B cell (primary cell): ENCODE measurements at regions not wholly inside any gene's neighbourhood (a gene's known extent, or its start where the extent isn't known, plus 50 kb on each side); places are given as distances from the start of the nearest gene placed in this dataset.

ENCODE experiments used
- ATAC-seq: fragments of 200-7000 bp; cut with Tn5 transposase; one replicate; pipeline ENCODE4 v1.10.0; 2021; ENCODE audit warnings: low read depth, mild to moderate bottlenecking, moderate number of reproducible peaks, moderate library complexity
- CTCF ChIA-PET: fragments of 350-600 bp; sonication (Branson Sonifier 250); formaldehyde crosslinking; loops from one replicate; lab custom pipeline; 2021; ENCODE audit warnings: antibody characterized with exemption, inconsistent platforms; lab: Charles Lee
- POLR2A ChIA-PET: fragments of 350-600 bp; sonication (Branson Sonifier 250); formaldehyde crosslinking; loops from one replicate; lab custom pipeline; 2021; ENCODE audit warnings: antibody characterized with exemption; lab: Charles Lee
- DNase-seq: peaks from one replicate; pipeline ENCODE4 v3.0.0; 2013
- H2AFZ ChIP-seq: 2 replicates; pipeline ENCODE4 v1.6.1; 2012; ENCODE audit warnings: mild to moderate bottlenecking, low read depth, low read length; ENCODE audit not compliant: insufficient read depth, poor library complexity, severe bottlenecking
- H3K27ac ChIP-seq, 2 donors: 1 replicate in 1 of 2; 2 replicates in 1 of 2; pipeline ENCODE4 v1.5.1; 2012 to 2013; ENCODE audit warnings: low read length in 2 of 2, mild to moderate bottlenecking in 2 of 2, moderate library complexity in 1 of 2
- H3K27me3 ChIP-seq, 4 experiments: fragments of 200-600 bp in 1 of 4; sonication (generic) in 1 of 4; replicated peaks in 1 of 4; 1 replicate in 2 of 4; 2 replicates in 2 of 4; pipeline versions ENCODE4 v1.6.1 to v1.7.0; 2013 to 2016; ENCODE audit warnings: low read length in 3 of 4, mild to moderate bottlenecking in 2 of 4, mixed read lengths in 1 of 4, moderate library complexity in 1 of 4; ENCODE audit not compliant: insufficient read depth in 4 of 4, control insufficient read depth in 3 of 4; ENCODE audit errors: control extremely low read depth in 1 of 4
- H3K36me3 ChIP-seq, 2 experiments: replicated peaks in 1 of 2; 1 replicate in 1 of 2; 2 replicates in 1 of 2; pipeline versions ENCODE4 v1.6.1 to v1.7.1; 2013; ENCODE audit warnings: low read length in 1 of 2; ENCODE audit not compliant: insufficient read depth in 2 of 2, control insufficient read depth in 1 of 2; ENCODE audit errors: control extremely low read depth in 1 of 2, extremely low read depth in 1 of 2
- H3K4me1 ChIP-seq, 2 donors: fragments of 200-600 bp in 1 of 2; sonication (generic) in 1 of 2; 1 replicate in 1 of 2; 2 replicates in 1 of 2; pipeline versions ENCODE4 v1.5.1 to v1.6.1; 2013 to 2017; ENCODE audit warnings: low read length in 2 of 2; ENCODE audit not compliant: control insufficient read depth in 2 of 2, insufficient read depth in 2 of 2
- H3K4me2 ChIP-seq: replicated peaks from 2 replicates; pipeline ENCODE3; 2012; ENCODE audit warnings: mild to moderate bottlenecking, low read depth, low read length; ENCODE audit not compliant: poor library complexity, severe bottlenecking
- H3K4me3 ChIP-seq, 5 experiments: fragments of 200-600 bp in 1 of 5; sonication (generic) in 1 of 5; 1 replicate in 3 of 5; 2 replicates in 2 of 5; pipeline versions ENCODE4 v1.5.1 to v1.7.0; 2011 to 2016; ENCODE audit warnings: low read length in 4 of 5, mild to moderate bottlenecking in 4 of 5, low read depth in 2 of 5, control low read depth in 1 of 5, moderate library complexity in 1 of 5; ENCODE audit not compliant: insufficient read depth in 1 of 5; ENCODE audit errors: control extremely low read depth in 1 of 5, extremely low read depth in 1 of 5
- H3K79me2 ChIP-seq: fragments of 200-600 bp; sonication (generic); one replicate; pipeline ENCODE4 v1.6.0; 2016; ENCODE audit warnings: low read length; ENCODE audit not compliant: control insufficient read depth, insufficient read depth
- H3K9ac ChIP-seq: fragments of 200-600 bp; sonication (generic); 2 replicates; pipeline ENCODE4 v1.6.1; 2017; ENCODE audit warnings: mild to moderate bottlenecking, low read length, moderate library complexity
- H3K9me3 ChIP-seq, 3 donors: one replicate each; pipeline versions ENCODE4 v1.6.1 to v1.7.1; 2013; ENCODE audit warnings: low read length in 2 of 3; ENCODE audit not compliant: control insufficient read depth in 2 of 3, insufficient read depth in 1 of 3; ENCODE audit errors: control extremely low read depth in 1 of 3
- H4K20me1 ChIP-seq: 2 replicates; pipeline ENCODE4 v1.6.0; 2012; ENCODE audit warnings: mild to moderate bottlenecking, low read length; ENCODE audit not compliant: insufficient read depth, control insufficient read depth, poor library complexity, severe bottlenecking
- H3K27ac Mint-ChIP-seq: one replicate; pipeline ENCODE4 v1.8.0; 2021; ENCODE audit warnings: mixed read lengths
- H3K27me3 Mint-ChIP-seq: one replicate; pipeline ENCODE4 v1.8.0; 2021; ENCODE audit warnings: mixed read lengths
- H3K4me1 Mint-ChIP-seq: one replicate; pipeline ENCODE4 v1.8.0; 2021; ENCODE audit warnings: mixed read lengths
- H3K4me3 Mint-ChIP-seq: one replicate; pipeline ENCODE4 v1.8.0; 2021; ENCODE audit warnings: mixed read lengths
- H3K9me3 Mint-ChIP-seq: one replicate; pipeline ENCODE4 v1.8.0; 2022; ENCODE audit warnings: mixed read lengths; ENCODE audit not compliant: insufficient read depth
- EZH2 ChIP-seq: IDR thresholded peaks from 2 replicates; pipeline ENCODE4 v1.6.1; 2012; ENCODE audit warnings: borderline replicate concordance, low read depth, mild to moderate bottlenecking, moderate library complexity, low read length; ENCODE audit not compliant: insufficient read depth, poor library complexity, severe bottlenecking
- WGBS: methylation state at CpG from one replicate; pipeline ENCODE4 v1.1.5; 2013; ENCODE audit warnings: missing lambda C conversion rate; ENCODE audit not compliant: insufficient coverage; 5-methylcytosine and 5-hydroxymethylcytosine counted together
- intact Hi-C: fragments of 100-400 bp; cut with micrococcal nuclease; formaldehyde crosslinking; loops from one replicate; pipeline ENCODE4 v1.10.0; 2022
- TF ChIP-seq, protein P1 (sequence below): fragments of 200-600 bp; IDR thresholded peaks from one replicate; pipeline ENCODE4 v1.8.0; 2022; ENCODE audit warnings: antibody characterized with exemption, mild to moderate bottlenecking

DNA sequence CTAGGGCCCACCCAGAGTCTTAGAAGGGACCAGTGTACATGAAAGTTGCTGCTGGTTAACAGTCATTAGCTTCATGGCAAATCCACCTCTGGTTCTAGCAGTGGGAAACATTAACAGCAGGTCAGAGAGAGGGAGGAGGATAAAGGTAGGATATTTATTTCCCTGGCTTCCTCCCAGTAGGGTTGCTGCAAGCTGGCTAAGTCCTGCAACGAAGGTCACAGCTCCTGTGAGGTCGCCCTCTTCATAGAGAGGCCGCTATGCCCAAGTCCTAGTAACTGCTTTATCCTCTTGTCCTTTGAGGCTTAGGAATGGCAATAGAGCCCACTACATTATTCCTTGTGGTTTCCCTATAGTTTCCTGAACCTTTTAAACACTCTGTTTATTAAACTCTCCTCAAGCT, 84.0 kb upstream of the ACSL3 start:
- no peaks in the 10 kb centered on the region for H4K20me1 ChIP-seq
- H3K79me2 ChIP-seq: no peaks in the 10 kb centered on the region
- Mint-ChIP-seq H3K9me3 (no peaks in the 10 kb centered on the region), H3K27ac (no peak overlapping the region), H3K27me3 (peaks cover 26% of the 10 kb centered on the region), H3K4me1 (no peaks in the 10 kb centered on the region), H3K4me3 (no peak overlapping the region)
- no peak overlapping the region for H3K9ac ChIP-seq
- DNase-seq (no peak), ATAC-seq (no peak)
- ChIA-PET CTCF (interaction anchor here (0.9 kb wide), 1 partner anchor 65 kb away, joined by 3 read pairs; no protein-coding TSS in a partner anchor), POLR2A (no interaction called here)
- no peaks in the 10 kb centered on the region for H3K27me3 ChIP-seq
- 95% methylated on average over 3 of the region's 3 CpGs for WGBS
- H3K4me2 ChIP-seq: no peak overlapping the region
- intact Hi-C loops: no loop called here
- no peaks in the 10 kb centered on the region for H3K9me3 ChIP-seq
- H3K4me3 ChIP-seq: no peak overlapping the region
- H3K36me3 ChIP-seq: no peaks in the 10 kb centered on the region
- TF ChIP-seq, protein P1, sequence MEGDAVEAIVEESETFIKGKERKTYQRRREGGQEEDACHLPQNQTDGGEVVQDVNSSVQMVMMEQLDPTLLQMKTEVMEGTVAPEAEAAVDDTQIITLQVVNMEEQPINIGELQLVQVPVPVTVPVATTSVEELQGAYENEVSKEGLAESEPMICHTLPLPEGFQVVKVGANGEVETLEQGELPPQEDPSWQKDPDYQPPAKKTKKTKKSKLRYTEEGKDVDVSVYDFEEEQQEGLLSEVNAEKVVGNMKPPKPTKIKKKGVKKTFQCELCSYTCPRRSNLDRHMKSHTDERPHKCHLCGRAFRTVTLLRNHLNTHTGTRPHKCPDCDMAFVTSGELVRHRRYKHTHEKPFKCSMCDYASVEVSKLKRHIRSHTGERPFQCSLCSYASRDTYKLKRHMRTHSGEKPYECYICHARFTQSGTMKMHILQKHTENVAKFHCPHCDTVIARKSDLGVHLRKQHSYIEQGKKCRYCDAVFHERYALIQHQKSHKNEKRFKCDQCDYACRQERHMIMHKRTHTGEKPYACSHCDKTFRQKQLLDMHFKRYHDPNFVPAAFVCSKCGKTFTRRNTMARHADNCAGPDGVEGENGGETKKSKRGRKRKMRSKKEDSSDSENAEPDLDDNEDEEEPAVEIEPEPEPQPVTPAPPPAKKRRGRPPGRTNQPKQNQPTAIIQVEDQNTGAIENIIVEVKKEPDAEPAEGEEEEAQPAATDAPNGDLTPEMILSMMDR: no peak
- TF ChIP-seq EZH2: no peak
- H2AFZ ChIP-seq: no peak overlapping the region
- H3K27ac ChIP-seq: no peak overlapping the region
- no peaks in the 10 kb centered on the region for H3K4me1 ChIP-seq

DNA sequence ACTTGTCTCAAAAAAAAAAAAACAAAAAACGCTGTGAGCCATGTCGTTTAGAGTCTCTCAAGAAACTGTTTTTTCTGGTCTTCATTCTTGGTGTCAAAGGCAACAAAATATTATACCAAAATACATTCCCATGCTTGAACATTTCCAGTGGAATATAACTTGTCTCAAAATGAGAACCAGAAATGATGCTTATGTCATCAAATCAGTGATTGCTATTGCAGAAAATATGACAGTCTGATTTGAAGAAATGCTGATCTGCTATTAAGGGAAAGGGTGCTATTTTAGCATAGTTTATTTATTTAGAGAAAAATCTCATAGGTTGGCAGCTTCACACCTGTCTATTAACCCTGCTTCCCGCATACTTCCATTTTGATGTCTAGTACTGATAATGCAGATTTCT, 82.4 kb upstream of the ACSL3 start:
- no peak overlapping the region for H3K4me3 Mint-ChIP-seq
- WGBS: no CpG with 5 or more reads among the region's 3 CpGs
- peaks cover 15% of the 10 kb centered on the region for H3K27me3 Mint-ChIP-seq
- ATAC-seq: no peak
- H3K4me1 Mint-ChIP-seq: no peaks in the 10 kb centered on the region
- Histone ChIP-seq H3K9ac (no peak overlapping the region), H3K4me1 (no peaks in the 10 kb centered on the region), H3K27me3 (no peaks in the 10 kb centered on the region), H3K79me2 (no peaks in the 10 kb centered on the region), H4K20me1 (no peaks in the 10 kb centered on the region), H3K9me3 (no peaks in the 10 kb centered on the region), H3K4me2 (no peak overlapping the region), H3K27ac (no peak overlapping the region), H3K4me3 (no peak overlapping the region), H2AFZ (no peak overlapping the region), H3K36me3 (no peaks in the 10 kb centered on the region)
- no peak for DNase-seq
- H3K9me3 Mint-ChIP-seq: no peaks in the 10 kb centered on the region
- TF ChIP-seq, protein P1: no peak
- no peak for TF ChIP-seq EZH2
- intact Hi-C loops: no loop called here
- ChIA-PET POLR2A (no interaction called here), CTCF (no interaction called here)
- no peak overlapping the region for H3K27ac Mint-ChIP-seq
